ENCODE measurements at regions not wholly inside any gene's neighbourhood (a gene's known extent, or its start where the extent isn't known, plus 50 kb on each side); places are given as distances from the start of the nearest gene placed in this dataset.
"Not testable (repeated sequence)": the region's sequence is repeated elsewhere in the genome, so short reads cannot be mapped to it uniquely, and the experiment has no call there.

- DNase-seq (ENCODE audit: low read depth in 3 of 3) = no peak
Measured at GRCh38 chrX:42442745-42443144, 335.2 kb downstream of the PPP1R2C start.

- DNase-seq (ENCODE audit: low read depth in 3 of 3) = no peak
Measured at GRCh38 chrX:42437211-42437610, 340.8 kb downstream of the PPP1R2C start.

GRCh38 chrX:42434458-42435166 is 343.4 kb downstream of the PPP1R2C start:
- no peak for DNase-seq (ENCODE audit: low read depth in 3 of 3)

- no peak for DNase-seq (ENCODE audit: low read depth in 3 of 3)
Measured at GRCh38 chrX:42432552-42432951, 345.4 kb downstream of the PPP1R2C start.

GRCh38 chrX:42422961-42423360 is 355.0 kb downstream of the PPP1R2C start:
- DNase-seq (ENCODE audit: low read depth in 3 of 3) = no peak

- no peak for DNase-seq (ENCODE audit: low read depth in 3 of 3)
Measured at GRCh38 chrX:42420426-42420825, 357.5 kb downstream of the PPP1R2C start.

GRCh38 chrX:42415636-42416035 is 362.3 kb downstream of the PPP1R2C start:
- no peak for DNase-seq (ENCODE audit: low read depth in 3 of 3)

GRCh38 chrX:42414057-42414456 is 363.9 kb downstream of the PPP1R2C start:
- no peak for DNase-seq (ENCODE audit: low read depth in 3 of 3)

GRCh38 chrX:42399632-42400024 is 378.3 kb downstream of the PPP1R2C start:
- DNase-seq (ENCODE audit: low read depth in 3 of 3) = no peak

GRCh38 chrX:42398967-42399631 is 378.9 kb downstream of the PPP1R2C start:
- DNase-seq (ENCODE audit: low read depth in 3 of 3) = no peak

GRCh38 chrX:42396136-42396535 is 381.8 kb downstream of the PPP1R2C start:
- no peak for DNase-seq (ENCODE audit: low read depth in 3 of 3)

GRCh38 chrX:42392846-42393245 is 385.1 kb downstream of the PPP1R2C start:
- no peak for DNase-seq (ENCODE audit: low read depth in 3 of 3)

GRCh38 chrX:42386681-42387080 is 391.3 kb downstream of the PPP1R2C start:
- DNase-seq (ENCODE audit: low read depth in 3 of 3) = no peak

- DNase-seq (ENCODE audit: low read depth in 3 of 3) = no peak
Measured at GRCh38 chrX:42385730-42386129, 392.2 kb downstream of the PPP1R2C start.

- DNase-seq (ENCODE audit: low read depth in 3 of 3) = no peak
Measured at GRCh38 chrX:42384956-42385355, 393.0 kb downstream of the PPP1R2C start.

- no peak for DNase-seq (ENCODE audit: low read depth in 3 of 3)
Measured at GRCh38 chrX:42378857-42379256, 399.1 kb downstream of the PPP1R2C start.

GRCh38 chrX:42375086-42375485 is 402.9 kb downstream of the PPP1R2C start:
- no peak for DNase-seq (ENCODE audit: low read depth in 3 of 3)

GRCh38 chrX:42366181-42366580 is 411.8 kb downstream of the PPP1R2C start:
- no peak for DNase-seq (ENCODE audit: low read depth in 3 of 3)

GRCh38 chrX:42362219-42362618 is 415.7 kb downstream of the PPP1R2C start:
- DNase-seq (ENCODE audit: low read depth in 3 of 3) = no peak

- not testable (repeated sequence) for DNase-seq (ENCODE audit: low read depth in 3 of 3)
Measured at GRCh38 chrX:42342981-42343380, 419.6 kb upstream of the CASK start.
